ENCODE measurements at regions not wholly inside any gene's neighbourhood (a gene's known extent, or its start where the extent isn't known, plus 50 kb on each side); places are given as distances from the start of the nearest gene placed in this dataset.

DNA sequence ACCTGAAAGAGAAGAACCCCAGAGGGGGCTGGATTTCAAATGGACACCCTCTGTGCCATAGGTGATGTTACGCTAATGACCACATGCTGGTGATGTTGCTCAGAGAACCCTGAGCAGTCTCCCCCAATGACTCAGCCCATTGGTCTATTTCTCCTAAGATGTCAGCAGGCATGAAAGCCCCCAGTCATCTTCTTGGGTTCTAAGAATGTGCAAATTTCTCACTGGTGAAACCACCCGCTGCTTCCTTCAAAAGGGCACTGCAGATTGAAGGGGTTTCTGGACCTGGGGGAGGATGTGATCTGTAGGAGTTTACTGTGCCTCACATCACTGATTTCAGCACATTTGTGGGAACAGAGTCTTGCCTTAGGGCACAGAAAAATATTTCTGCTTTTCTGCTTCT is 298.4 kb upstream of the MOCS1 start:
- Histone ChIP-seq H3K9me3 (ENCODE audit: control insufficient read depth in 2 of 2, insufficient read depth in 1 of 2, low read length in 1 of 2) (peaks cover 0 to 16% of the 10 kb centered on the region in 2 donors), H3K4me1 (ENCODE audit: control insufficient read depth in 2 of 2, insufficient read depth in 2 of 2, low read length in 2 of 2) (peaks cover 0 to under 1% of the 10 kb centered on the region in 2 donors), H3K27me3 (ENCODE audit: control insufficient read depth in 2 of 2, insufficient read depth in 1 of 2, low read length in 1 of 2) (no peaks in the 10 kb centered on the region), H3K36me3 (ENCODE audit: control insufficient read depth in 2 of 2, insufficient read depth in 2 of 2, low read length in 1 of 2) (no peaks in the 10 kb centered on the region), H3K4me3 (ENCODE audit: low read length in 2 of 2) (no peak overlapping the region), H3K27ac (ENCODE audit: low read depth in 1 of 2, low read length in 1 of 2) (no peak overlapping the region)
- no peak for DNase-seq (ENCODE audit: low read depth in 6 of 9, low spot score in 9 of 9)
- 92% methylated on average over 2 of the region's 2 CpGs for WGBS

DNA sequence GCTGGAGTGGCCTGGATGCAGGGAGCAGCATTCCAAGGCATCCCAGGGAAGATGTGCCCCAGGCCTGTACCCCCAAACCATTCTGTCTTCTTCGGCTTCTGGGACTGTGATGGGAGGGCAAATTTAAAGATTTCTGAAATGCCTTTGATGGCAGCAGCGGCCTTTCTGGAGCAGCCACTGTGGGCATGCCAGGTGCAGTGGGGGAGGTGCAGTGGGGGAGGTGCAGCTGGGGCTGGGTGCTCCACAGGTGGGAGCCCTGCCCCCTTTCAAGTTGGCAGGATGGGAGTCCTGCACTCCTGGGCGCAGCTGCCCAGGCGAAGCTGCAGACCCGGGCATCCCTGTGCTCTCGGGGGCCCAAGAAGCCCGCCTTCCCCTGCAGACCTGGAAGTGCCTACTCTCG is 293.5 kb upstream of the MOCS1 start:
- H3K4me1 ChIP-seq (ENCODE audit: control insufficient read depth in 2 of 2, insufficient read depth in 2 of 2, low read length in 2 of 2) = peaks cover 0 to 4% of the 10 kb centered on the region in 2 donors
- H3K27ac ChIP-seq (ENCODE audit: low read depth in 1 of 2, low read length in 1 of 2) = no peak overlapping the region
- no peak overlapping the region for H3K4me3 ChIP-seq (ENCODE audit: low read length in 2 of 2)
- WGBS = 74% methylated on average over 8 of the region's 8 CpGs
- no peaks in the 10 kb centered on the region for H3K9me3 ChIP-seq (ENCODE audit: control insufficient read depth in 2 of 2, insufficient read depth in 1 of 2, low read length in 1 of 2)
- no peaks in the 10 kb centered on the region for H3K27me3 ChIP-seq (ENCODE audit: control insufficient read depth in 2 of 2, insufficient read depth in 1 of 2, low read length in 1 of 2)
- no peak for DNase-seq (ENCODE audit: low read depth in 6 of 9, low spot score in 9 of 9)
- no peaks in the 10 kb centered on the region for H3K36me3 ChIP-seq (ENCODE audit: control insufficient read depth in 2 of 2, insufficient read depth in 2 of 2, low read length in 1 of 2)

DNA sequence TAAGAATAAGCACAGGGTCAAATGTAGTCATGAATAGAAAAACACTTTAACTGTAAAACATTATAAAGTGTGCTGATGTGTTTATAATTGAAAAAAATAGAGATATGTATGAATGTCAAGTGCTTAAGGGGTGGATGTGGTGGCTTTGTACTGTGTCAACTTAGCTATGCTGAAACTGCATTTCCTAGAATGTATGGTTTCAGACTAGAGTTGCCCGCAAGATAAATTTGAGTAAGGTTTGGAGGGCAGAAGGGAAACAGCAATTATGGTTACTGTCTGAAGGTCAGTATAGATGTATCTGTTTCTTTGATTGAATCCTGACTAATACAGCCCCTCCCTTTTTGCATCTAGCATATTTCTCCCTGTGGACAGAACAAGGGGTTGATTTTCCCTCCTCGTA is 288.1 kb upstream of the MOCS1 start:
- DNase-seq (ENCODE audit: low read depth in 6 of 9, low spot score in 9 of 9) = no peak
- WGBS = 97% methylated on average over 2 of the region's 2 CpGs
- H3K9me3 ChIP-seq (ENCODE audit: control insufficient read depth in 2 of 2, insufficient read depth in 1 of 2, low read length in 1 of 2) = no peaks in the 10 kb centered on the region
- H3K4me1 ChIP-seq (ENCODE audit: control insufficient read depth in 2 of 2, insufficient read depth in 2 of 2, low read length in 2 of 2) = peaks cover 0 to under 1% of the 10 kb centered on the region in 2 donors
- no peak overlapping the region for H3K4me3 ChIP-seq (ENCODE audit: low read length in 2 of 2)
- no peaks in the 10 kb centered on the region for H3K27me3 ChIP-seq (ENCODE audit: control insufficient read depth in 2 of 2, insufficient read depth in 1 of 2, low read length in 1 of 2)
- H3K27ac ChIP-seq (ENCODE audit: low read depth in 1 of 2, low read length in 1 of 2) = no peak overlapping the region
- no peaks in the 10 kb centered on the region for H3K36me3 ChIP-seq (ENCODE audit: control insufficient read depth in 2 of 2, insufficient read depth in 2 of 2, low read length in 1 of 2)

DNA sequence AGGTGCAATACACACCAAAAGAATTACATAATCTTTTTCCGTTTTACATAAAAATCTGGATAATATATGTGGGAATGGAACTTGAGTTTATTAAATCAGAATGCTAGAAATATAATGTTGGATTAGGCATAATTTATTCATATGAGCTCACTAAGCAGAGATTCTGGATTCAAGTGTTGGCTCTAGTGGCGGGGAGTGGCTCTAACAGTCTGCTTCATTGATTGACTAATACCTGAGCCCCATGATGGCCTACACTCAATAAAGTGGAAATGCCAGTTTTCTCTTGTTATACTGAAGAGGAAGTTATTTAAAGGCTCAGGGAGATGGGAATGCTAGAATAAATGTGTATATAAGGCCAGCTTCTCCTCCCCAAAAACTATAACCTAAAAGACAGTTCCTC is 285.5 kb upstream of the MOCS1 start:
- no peak overlapping the region for H3K27ac ChIP-seq (ENCODE audit: low read depth in 1 of 2, low read length in 1 of 2)
- no peaks in the 10 kb centered on the region for H3K4me1 ChIP-seq (ENCODE audit: control insufficient read depth in 2 of 2, insufficient read depth in 2 of 2, low read length in 2 of 2)
- no peak for DNase-seq (ENCODE audit: low read depth in 6 of 9, low spot score in 9 of 9)
- H3K4me3 ChIP-seq (ENCODE audit: low read length in 2 of 2) = no peak overlapping the region
- H3K27me3 ChIP-seq (ENCODE audit: control insufficient read depth in 2 of 2, insufficient read depth in 1 of 2, low read length in 1 of 2) = no peaks in the 10 kb centered on the region
- 95% methylated on average over 2 of the region's 2 CpGs for WGBS
- no peaks in the 10 kb centered on the region for H3K9me3 ChIP-seq (ENCODE audit: control insufficient read depth in 2 of 2, insufficient read depth in 1 of 2, low read length in 1 of 2)
- no peaks in the 10 kb centered on the region for H3K36me3 ChIP-seq (ENCODE audit: control insufficient read depth in 2 of 2, insufficient read depth in 2 of 2, low read length in 1 of 2)

DNA sequence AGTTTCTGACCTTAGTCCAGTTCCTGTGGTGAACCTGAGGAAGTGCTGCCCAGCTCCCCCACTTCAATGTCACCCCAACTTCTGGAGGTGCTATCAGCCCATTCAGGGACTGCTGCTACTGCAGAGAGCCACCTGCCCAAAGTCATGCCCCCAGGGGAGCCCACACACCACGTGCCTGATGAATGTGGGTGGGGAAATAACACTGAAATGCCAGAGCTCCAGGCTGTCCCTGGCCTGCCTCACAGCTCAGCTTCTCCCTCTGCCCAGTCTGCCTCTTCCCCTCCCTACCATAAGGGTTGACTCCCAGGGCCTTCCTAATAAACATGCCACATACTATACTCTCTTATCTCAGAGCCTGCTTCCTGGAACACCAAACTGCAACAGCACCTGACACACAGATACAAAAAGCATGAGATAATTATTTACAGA is 276.4 kb upstream of the MOCS1 start:
- Histone ChIP-seq H3K27me3 (ENCODE audit: control insufficient read depth in 2 of 2, insufficient read depth in 1 of 2, low read length in 1 of 2) (no peaks in the 10 kb centered on the region), H3K4me1 (ENCODE audit: control insufficient read depth in 2 of 2, insufficient read depth in 2 of 2, low read length in 2 of 2) (no peaks in the 10 kb centered on the region), H3K4me3 (ENCODE audit: low read length in 2 of 2) (no peak overlapping the region), H3K36me3 (ENCODE audit: control insufficient read depth in 2 of 2, insufficient read depth in 2 of 2, low read length in 1 of 2) (no peaks in the 10 kb centered on the region), H3K9me3 (ENCODE audit: control insufficient read depth in 2 of 2, insufficient read depth in 1 of 2, low read length in 1 of 2) (peaks cover 0 to 5% of the 10 kb centered on the region in 2 donors), H3K27ac (ENCODE audit: low read depth in 1 of 2, low read length in 1 of 2) (no peak overlapping the region)
- 11% methylated on average over 1 of the region's 1 CpG for WGBS
- DNase-seq (ENCODE audit: low read depth in 6 of 9, low spot score in 9 of 9) = no peak

DNA sequence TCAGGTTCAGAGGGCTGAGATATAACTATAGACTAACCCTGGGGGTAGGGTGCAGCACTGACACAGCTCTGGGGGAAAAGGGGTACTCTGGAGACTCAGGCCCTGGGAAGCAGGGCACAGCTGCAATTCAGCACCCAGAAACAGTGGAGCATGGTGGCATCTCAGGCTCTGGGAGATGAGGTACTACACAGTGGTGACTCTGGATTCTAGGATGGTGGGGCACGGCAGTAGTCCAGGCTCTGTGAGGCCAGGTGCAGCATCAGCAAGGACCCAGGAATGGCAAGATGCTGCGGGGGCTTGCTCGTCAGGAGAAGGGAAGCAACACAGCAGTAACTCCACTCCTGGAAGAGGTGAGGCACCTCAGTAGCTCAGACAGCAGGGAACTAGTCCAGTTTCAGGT is 271.5 kb upstream of the MOCS1 start:
- no peak for DNase-seq (ENCODE audit: low read depth in 6 of 9, low spot score in 9 of 9)
- Histone ChIP-seq H3K9me3 (ENCODE audit: control insufficient read depth in 2 of 2, insufficient read depth in 1 of 2, low read length in 1 of 2) (peaks cover 0 to 10% of the 10 kb centered on the region in 2 donors), H3K4me1 (ENCODE audit: control insufficient read depth in 2 of 2, insufficient read depth in 2 of 2, low read length in 2 of 2) (no peaks in the 10 kb centered on the region), H3K27ac (ENCODE audit: low read depth in 1 of 2, low read length in 1 of 2) (no peak overlapping the region), H3K4me3 (ENCODE audit: low read length in 2 of 2) (no peak overlapping the region), H3K36me3 (ENCODE audit: control insufficient read depth in 2 of 2, insufficient read depth in 2 of 2, low read length in 1 of 2) (no peaks in the 10 kb centered on the region), H3K27me3 (ENCODE audit: control insufficient read depth in 2 of 2, insufficient read depth in 1 of 2, low read length in 1 of 2) (no peaks in the 10 kb centered on the region)
- WGBS = 80% methylated on average over 3 of the region's 3 CpGs

DNA sequence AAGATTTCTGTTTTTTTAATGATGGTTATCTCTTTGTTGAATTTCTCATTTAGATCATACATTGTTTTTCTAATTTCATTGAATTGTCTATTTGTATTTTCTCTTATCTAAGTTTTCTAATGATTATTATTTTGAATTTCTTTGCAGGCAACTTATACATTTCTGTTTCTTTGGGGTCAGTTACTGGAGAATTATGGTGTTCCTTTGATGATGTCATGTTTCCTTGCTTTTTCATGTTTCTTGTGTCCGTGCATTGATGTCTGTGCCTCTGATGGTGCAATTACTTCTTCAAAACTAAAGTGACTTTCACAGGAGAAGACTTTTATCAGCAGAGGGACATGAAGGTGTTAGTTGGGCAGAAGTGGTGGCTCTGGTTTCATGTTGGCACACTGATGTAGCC is 270.7 kb upstream of the MOCS1 start:
- Histone ChIP-seq H3K4me3 (ENCODE audit: low read length in 2 of 2) (no peak overlapping the region), H3K36me3 (ENCODE audit: control insufficient read depth in 2 of 2, insufficient read depth in 2 of 2, low read length in 1 of 2) (no peaks in the 10 kb centered on the region), H3K9me3 (ENCODE audit: control insufficient read depth in 2 of 2, insufficient read depth in 1 of 2, low read length in 1 of 2) (peaks cover 0 to 10% of the 10 kb centered on the region in 2 donors), H3K27ac (ENCODE audit: low read depth in 1 of 2, low read length in 1 of 2) (no peak overlapping the region), H3K27me3 (ENCODE audit: control insufficient read depth in 2 of 2, insufficient read depth in 1 of 2, low read length in 1 of 2) (no peaks in the 10 kb centered on the region), H3K4me1 (ENCODE audit: control insufficient read depth in 2 of 2, insufficient read depth in 2 of 2, low read length in 2 of 2) (no peaks in the 10 kb centered on the region)
- 97% methylated on average over 1 of the region's 1 CpG for WGBS
- no peak for DNase-seq (ENCODE audit: low read depth in 6 of 9, low spot score in 9 of 9)

DNA sequence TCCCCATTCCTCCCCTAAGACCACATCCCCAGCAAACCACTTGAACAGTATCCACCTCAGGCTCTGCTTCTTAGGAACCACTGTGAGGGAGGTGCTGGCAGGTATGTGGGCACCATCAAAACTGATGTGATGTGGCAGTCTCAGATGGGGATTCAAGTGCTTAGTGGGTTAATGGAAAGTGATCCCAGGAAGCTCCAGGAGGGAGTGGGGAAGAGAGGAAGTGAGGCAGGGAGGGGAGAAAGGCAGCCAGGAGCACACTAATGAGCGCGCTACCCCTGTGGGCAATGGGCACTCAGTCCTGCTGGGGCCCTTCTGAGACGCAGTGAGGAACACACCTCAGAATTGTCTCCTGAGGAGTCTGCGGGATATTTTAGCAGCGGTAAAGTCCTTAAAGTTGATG is 263.1 kb upstream of the MOCS1 start:
- Histone ChIP-seq H3K27me3 (ENCODE audit: control insufficient read depth in 2 of 2, insufficient read depth in 1 of 2, low read length in 1 of 2) (no peaks in the 10 kb centered on the region), H3K36me3 (ENCODE audit: control insufficient read depth in 2 of 2, insufficient read depth in 2 of 2, low read length in 1 of 2) (no peaks in the 10 kb centered on the region), H3K27ac (ENCODE audit: low read depth in 1 of 2, low read length in 1 of 2) (no peak overlapping the region), H3K9me3 (ENCODE audit: control insufficient read depth in 2 of 2, insufficient read depth in 1 of 2, low read length in 1 of 2) (no peaks in the 10 kb centered on the region), H3K4me1 (ENCODE audit: control insufficient read depth in 2 of 2, insufficient read depth in 2 of 2, low read length in 2 of 2) (no peaks in the 10 kb centered on the region), H3K4me3 (ENCODE audit: low read length in 2 of 2) (no peak overlapping the region)
- DNase-seq (ENCODE audit: low read depth in 6 of 9, low spot score in 9 of 9) = no peak
- WGBS = 98% methylated on average over 5 of the region's 5 CpGs

DNA sequence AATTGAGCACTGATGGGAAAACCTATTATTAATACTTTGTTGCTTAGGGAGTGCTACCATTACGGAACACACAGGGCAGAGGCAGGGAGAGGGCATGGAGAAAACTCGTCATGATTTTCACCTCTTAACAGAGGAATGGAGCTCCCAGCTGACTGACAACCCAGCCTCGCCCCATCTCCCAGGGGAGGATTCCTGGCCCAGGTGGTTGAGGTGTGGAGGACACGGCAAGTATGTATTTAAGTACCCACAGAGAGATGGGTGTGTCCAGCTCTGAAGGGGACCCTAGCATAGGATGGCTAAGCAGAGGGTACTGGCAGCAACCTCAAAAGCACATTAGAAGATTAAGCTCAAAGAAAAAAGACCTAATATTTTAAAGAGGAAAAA is 261.9 kb upstream of the MOCS1 start:
- Histone ChIP-seq H3K4me3 (ENCODE audit: low read length in 2 of 2) (no peak overlapping the region), H3K27me3 (ENCODE audit: control insufficient read depth in 2 of 2, insufficient read depth in 1 of 2, low read length in 1 of 2) (no peaks in the 10 kb centered on the region), H3K36me3 (ENCODE audit: control insufficient read depth in 2 of 2, insufficient read depth in 2 of 2, low read length in 1 of 2) (no peaks in the 10 kb centered on the region), H3K27ac (ENCODE audit: low read depth in 1 of 2, low read length in 1 of 2) (no peak overlapping the region), H3K4me1 (ENCODE audit: control insufficient read depth in 2 of 2, insufficient read depth in 2 of 2, low read length in 2 of 2) (no peaks in the 10 kb centered on the region), H3K9me3 (ENCODE audit: control insufficient read depth in 2 of 2, insufficient read depth in 1 of 2, low read length in 1 of 2) (no peaks in the 10 kb centered on the region)
- no peak for DNase-seq (ENCODE audit: low read depth in 6 of 9, low spot score in 9 of 9)
- WGBS = 88% methylated on average over 4 of the region's 4 CpGs
